OCI-LY1 (cell line): ENCODE measurements at regions not wholly inside any gene's neighbourhood (a gene's known extent, or its start where the extent isn't known, plus 50 kb on each side); places are given as distances from the start of the nearest gene placed in this dataset.

ENCODE experiments used
- H2AFZ ChIP-seq: fragments of 200-600 bp; sonication (generic), shearing (Covaris generic); 2 replicates; pipeline ENCODE4 v1.6.0; 2014; ENCODE audit warnings: antibody characterized with exemption, mild to moderate bottlenecking, low read length
- H3F3A ChIP-seq: fragments of 200-600 bp; sonication (generic), shearing (Covaris generic); 2 replicates; pipeline ENCODE4 v1.6.0; 2014; ENCODE audit warnings: mild to moderate bottlenecking, antibody characterized with exemption, low read length, moderate library complexity; ENCODE audit not compliant: insufficient read depth
- H3K27ac ChIP-seq: fragments of 200-600 bp; sonication (generic); 2 replicates; pipeline ENCODE4 v1.5.1; 2014; ENCODE audit warnings: low read length, mixed run types, mild to moderate bottlenecking, low read depth; ENCODE audit not compliant: poor library complexity, severe bottlenecking
- H3K27me3 ChIP-seq: fragments of 200-600 bp; sonication (generic); 2 replicates; pipeline ENCODE4 v1.6.0; 2014; ENCODE audit warnings: antibody characterized with exemption, mild to moderate bottlenecking, low read length, moderate library complexity; ENCODE audit not compliant: insufficient read depth
- H3K36me3 ChIP-seq: fragments of 200-600 bp; sonication (generic); 2 replicates; pipeline ENCODE4 v1.6.1; 2014; ENCODE audit warnings: mild to moderate bottlenecking, antibody characterized with exemption, low read length, moderate library complexity, mixed read lengths; ENCODE audit not compliant: insufficient read depth
- H3K4me1 ChIP-seq: fragments of 200-600 bp; sonication (generic); 2 replicates; pipeline ENCODE4 v1.5.1; 2014; ENCODE audit warnings: mild to moderate bottlenecking, low read length, moderate library complexity; ENCODE audit not compliant: insufficient read depth, severe bottlenecking
- H3K4me2 ChIP-seq: fragments of 200-600 bp; sonication (generic), shearing (Covaris generic); 2 replicates; pipeline ENCODE4 v1.6.1; 2014; ENCODE audit warnings: low read length
- H3K4me3 ChIP-seq: fragments of 200-600 bp; sonication (generic); 2 replicates; pipeline ENCODE4 v1.5.1; 2014; ENCODE audit warnings: low read length, low read depth, mild to moderate bottlenecking, mixed read lengths; ENCODE audit not compliant: poor library complexity, severe bottlenecking
- H3K79me2 ChIP-seq: fragments of 200-600 bp; shearing (Covaris generic); 2 replicates; pipeline ENCODE4 v1.6.1; 2016; ENCODE audit warnings: mixed run types, low read length, mixed read lengths; ENCODE audit not compliant: insufficient read depth
- H3K9ac ChIP-seq: fragments of 200-600 bp; sonication (generic), shearing (Covaris generic); 2 replicates; pipeline ENCODE4 v1.6.1; 2014; ENCODE audit warnings: mild to moderate bottlenecking, low read length, mixed read lengths
- H3K9me2 ChIP-seq: fragments of 200-600 bp; sonication (generic), shearing (Covaris generic); 2 replicates; pipeline ENCODE4 v1.6.1; 2014; ENCODE audit warnings: low read depth, mild to moderate bottlenecking, low read length, mixed read lengths
- H3K9me3 ChIP-seq: fragments of 200-600 bp; shearing (Covaris generic); 2 replicates; pipeline ENCODE4 v1.6.1; 2014; ENCODE audit warnings: low read length, mixed read lengths
- H4K20me1 ChIP-seq: fragments of 200-600 bp; sonication (generic), shearing (Covaris generic); 2 replicates; pipeline ENCODE4 v1.6.0; 2016; ENCODE audit warnings: mild to moderate bottlenecking, low read length; ENCODE audit not compliant: insufficient read depth
- CTCF ChIP-seq: fragments of 200-600 bp; sonication (generic), shearing (Covaris generic); IDR thresholded peaks from 2 replicates; pipeline ENCODE4 v1.5.1; 2017; ENCODE audit warnings: mild to moderate bottlenecking, antibody characterized with exemption, low read length, moderate library complexity, mixed read lengths
- EZH2 ChIP-seq: fragments of 200-600 bp; sonication (generic), shearing (Covaris generic); IDR thresholded peaks from 2 replicates; pipeline ENCODE4 v1.8.0; 2017; ENCODE audit warnings: borderline replicate concordance, mixed run types, mild to moderate bottlenecking, antibody characterized with exemption, low read length, moderate library complexity, mixed read lengths

GRCh38 chr3:117160176-117160575 lies 450.6 kb downstream of the TUSC7 start:
- H4K20me1 ChIP-seq = no peaks in the 10 kb centered on the region
- no peak for TF ChIP-seq CTCF
- no peak for TF ChIP-seq EZH2
- H3K27me3 ChIP-seq = no peaks in the 10 kb centered on the region
- H3K9ac ChIP-seq = no peak overlapping the region
- no peaks in the 10 kb centered on the region for H3K36me3 ChIP-seq
- H3K4me1 ChIP-seq = no peaks in the 10 kb centered on the region
- H3K9me3 ChIP-seq = no peaks in the 10 kb centered on the region
- no peak overlapping the region for H3K4me3 ChIP-seq
- no peak overlapping the region for H3K27ac ChIP-seq
- H2AFZ ChIP-seq = no peak overlapping the region
- no peaks in the 10 kb centered on the region for H3F3A ChIP-seq
- H3K9me2 ChIP-seq = no peaks in the 10 kb centered on the region
- H3K79me2 ChIP-seq = no peaks in the 10 kb centered on the region
- no peak overlapping the region for H3K4me2 ChIP-seq

GRCh38 chr3:117161816-117162215 lies 452.2 kb downstream of the TUSC7 start:
- no peak overlapping the region for H3K27ac ChIP-seq
- H3K27me3 ChIP-seq = no peaks in the 10 kb centered on the region
- TF ChIP-seq EZH2 = no peak
- no peak for TF ChIP-seq CTCF
- H2AFZ ChIP-seq = no peak overlapping the region
- H3K4me2 ChIP-seq = no peak overlapping the region
- H3K9me3 ChIP-seq = no peaks in the 10 kb centered on the region
- no peaks in the 10 kb centered on the region for H3K79me2 ChIP-seq
- no peaks in the 10 kb centered on the region for H3K36me3 ChIP-seq
- no peaks in the 10 kb centered on the region for H4K20me1 ChIP-seq
- H3K9me2 ChIP-seq = no peaks in the 10 kb centered on the region
- no peak overlapping the region for H3K4me3 ChIP-seq
- no peak overlapping the region for H3K9ac ChIP-seq
- H3K4me1 ChIP-seq = no peaks in the 10 kb centered on the region
- H3F3A ChIP-seq = no peaks in the 10 kb centered on the region

- H3F3A ChIP-seq = no peaks in the 10 kb centered on the region
- H3K9ac ChIP-seq = no peak overlapping the region
- no peak overlapping the region for H3K4me3 ChIP-seq
- TF ChIP-seq CTCF (no peak), EZH2 (no peak)
- H3K79me2 ChIP-seq = no peaks in the 10 kb centered on the region
- no peak overlapping the region for H2AFZ ChIP-seq
- H3K4me2 ChIP-seq = no peak overlapping the region
- H3K27ac ChIP-seq = no peak overlapping the region
- H3K9me3 ChIP-seq = no peaks in the 10 kb centered on the region
- no peaks in the 10 kb centered on the region for H4K20me1 ChIP-seq
- H3K27me3 ChIP-seq = no peaks in the 10 kb centered on the region
- no peaks in the 10 kb centered on the region for H3K4me1 ChIP-seq
- no peaks in the 10 kb centered on the region for H3K9me2 ChIP-seq
- no peaks in the 10 kb centered on the region for H3K36me3 ChIP-seq
Observed at GRCh38 chr3:117165176-117165575, 455.6 kb downstream of the TUSC7 start.
